ENCODE measurements at regions not wholly inside any gene's neighbourhood (a gene's known extent, or its start where the extent isn't known, plus 50 kb on each side); places are given as distances from the start of the nearest gene placed in this dataset.

DNA sequence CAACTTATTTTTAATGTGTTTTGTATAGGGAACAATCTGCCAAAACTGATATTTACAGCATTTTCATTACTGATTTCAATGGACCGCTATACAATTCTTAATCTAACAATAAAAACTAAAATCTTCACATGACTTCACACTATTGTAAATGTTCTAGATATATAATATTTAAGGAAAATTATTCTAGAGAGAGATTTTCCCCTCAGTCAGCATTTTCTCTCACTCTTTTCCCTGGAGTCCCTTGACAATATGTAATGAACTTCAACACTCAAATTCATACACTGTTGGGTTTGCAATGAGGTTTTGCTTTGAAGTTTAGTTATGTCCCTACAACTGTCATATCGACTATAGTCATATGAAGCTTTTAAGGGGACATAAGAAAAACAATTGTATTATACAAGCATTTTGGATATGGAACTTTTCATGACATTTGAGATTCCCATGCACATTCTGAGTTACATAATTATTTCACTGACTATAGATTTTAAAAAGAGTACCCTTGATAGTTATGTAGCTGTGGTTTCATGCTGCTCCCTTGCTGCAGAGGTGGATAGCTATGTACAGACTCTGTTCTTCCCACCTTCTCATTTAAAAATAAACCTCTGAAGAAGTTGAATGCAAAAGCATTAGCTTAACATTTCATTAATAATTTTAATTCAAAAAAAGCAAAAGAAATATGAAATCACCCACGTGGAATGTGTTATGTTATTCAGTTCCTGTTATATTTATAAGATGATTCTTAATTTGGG lies 338.5 kb downstream of the AKAIN1 start:
- DNase-seq (ENCODE audit: low read depth in 3 of 3, low spot score in 1 of 3) = no peak

DNA sequence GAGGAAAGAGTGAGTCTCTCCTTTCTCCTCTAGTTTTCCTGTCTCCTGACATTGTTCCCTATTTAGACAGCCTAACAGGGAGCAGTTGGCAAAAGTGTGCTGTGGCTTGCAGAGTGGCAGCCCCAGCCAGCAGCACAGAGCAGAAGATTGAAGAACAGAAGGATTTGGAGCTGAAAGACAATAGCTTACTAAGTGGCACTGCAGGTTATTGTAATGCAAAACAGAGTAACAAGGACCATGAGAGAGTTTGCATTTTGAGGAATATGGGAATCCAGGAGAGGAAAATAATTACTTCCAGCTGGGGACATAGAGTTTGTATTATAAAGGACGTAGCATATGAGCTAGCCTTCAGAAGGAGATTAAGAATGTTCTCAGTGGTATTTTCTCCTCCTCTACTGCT lies 342.4 kb downstream of the AKAIN1 start:
- DNase-seq (ENCODE audit: low read depth in 3 of 3, low spot score in 1 of 3) = no peak

- DNase-seq (ENCODE audit: low read depth in 3 of 3, low spot score in 1 of 3) = no peak
Observed at GRCh38 chr18:4851301-4851976, 345.6 kb downstream of the AKAIN1 start.

- DNase-seq (ENCODE audit: low read depth in 3 of 3, low spot score in 1 of 3) = no peak
Observed at GRCh38 chr18:4847056-4847455, 350.0 kb downstream of the AKAIN1 start.

GRCh38 chr18:4844320-4844719 lies 352.7 kb downstream of the AKAIN1 start:
- no peak for DNase-seq (ENCODE audit: low read depth in 3 of 3, low spot score in 1 of 3)

DNA sequence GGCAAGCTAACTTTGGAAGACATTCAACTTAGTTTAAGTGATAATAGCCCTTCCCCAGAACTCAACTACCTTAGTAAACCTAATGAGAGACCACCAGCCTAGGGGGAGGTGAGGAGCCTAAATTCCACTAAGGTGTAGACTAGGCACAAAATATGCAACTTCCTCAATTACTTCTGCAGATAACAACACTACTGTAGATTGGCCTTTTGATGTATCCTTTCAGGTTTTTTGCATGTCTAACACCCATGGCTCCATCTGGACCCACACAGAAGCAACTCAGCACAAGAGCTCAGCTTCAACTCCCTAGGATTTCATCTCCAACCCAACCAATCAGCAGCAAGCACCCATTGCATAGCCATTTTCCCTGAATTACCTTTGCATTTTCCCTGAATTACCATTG lies 353.3 kb downstream of the AKAIN1 start:
- no peak for DNase-seq (ENCODE audit: low read depth in 3 of 3, low spot score in 1 of 3)

DNA sequence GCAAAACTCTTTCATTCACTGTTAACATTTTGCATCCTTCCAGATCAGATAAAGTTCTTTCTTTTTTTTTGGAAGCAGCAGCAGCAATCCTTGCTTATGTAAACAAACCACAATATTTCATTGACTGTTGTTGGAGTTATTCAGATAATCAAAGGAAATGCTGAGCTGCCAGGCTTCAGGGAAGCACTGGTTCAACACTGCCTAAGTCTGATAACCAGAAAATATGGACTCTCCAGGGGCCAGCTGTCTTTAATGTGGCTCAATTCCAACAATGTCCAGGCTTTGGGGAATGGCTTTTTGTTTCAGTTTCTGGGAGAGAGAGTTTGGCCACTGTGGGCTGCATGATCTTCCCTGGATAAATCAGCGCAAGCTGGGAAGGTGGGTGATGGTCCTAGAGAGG lies 354.3 kb downstream of the AKAIN1 start:
- no peak for DNase-seq (ENCODE audit: low read depth in 3 of 3, low spot score in 1 of 3)

DNA sequence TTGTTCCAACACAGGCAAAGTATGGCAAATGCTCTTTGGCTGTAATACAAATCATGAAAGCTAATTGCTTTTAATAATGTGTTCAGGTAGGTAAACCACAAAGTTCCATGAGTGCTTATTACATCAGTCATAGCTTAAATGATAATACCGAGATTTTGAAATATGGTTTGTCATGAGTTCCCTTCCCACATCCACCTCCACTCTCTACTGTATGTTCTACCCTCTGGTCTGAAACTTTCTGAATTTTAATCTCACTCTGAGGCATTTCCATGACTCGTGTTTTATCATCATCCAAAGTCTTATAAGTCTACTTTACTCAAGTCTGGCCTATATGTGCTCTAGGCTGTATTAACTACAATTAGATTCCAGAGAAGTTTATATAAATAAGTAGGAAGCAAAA lies 354.8 kb downstream of the AKAIN1 start:
- DNase-seq (ENCODE audit: low read depth in 3 of 3, low spot score in 1 of 3) = no peak

- no peak for DNase-seq (ENCODE audit: low read depth in 3 of 3, low spot score in 1 of 3)
Observed at GRCh38 chr18:4839639-4840038, 357.4 kb downstream of the AKAIN1 start.

DNA sequence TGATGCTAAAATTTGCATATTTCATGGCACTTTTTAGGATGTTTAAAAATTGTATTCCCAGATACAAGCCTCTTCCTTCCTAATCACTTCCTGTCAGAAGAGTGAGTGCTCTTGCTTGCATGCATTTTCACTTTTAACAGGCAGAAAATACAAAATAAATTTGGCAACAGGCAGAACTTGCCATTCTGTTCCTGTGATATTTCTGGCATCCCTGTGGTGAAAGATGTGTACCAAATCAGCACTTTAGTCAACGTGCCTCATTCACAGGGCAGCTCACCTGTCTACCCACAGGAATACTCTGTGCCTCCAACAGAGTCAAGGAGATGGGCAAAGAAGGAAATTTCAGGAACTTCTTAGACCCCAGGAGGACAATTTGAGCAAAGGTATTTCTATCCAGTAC lies 360.9 kb downstream of the AKAIN1 start:
- no peak for DNase-seq (ENCODE audit: low read depth in 3 of 3, low spot score in 1 of 3)

- DNase-seq (ENCODE audit: low read depth in 3 of 3, low spot score in 1 of 3) = no peak
Observed at GRCh38 chr18:4831791-4832375, 365.2 kb downstream of the AKAIN1 start.

GRCh38 chr18:4831127-4831526 lies 365.9 kb downstream of the AKAIN1 start:
- DNase-seq (ENCODE audit: low read depth in 3 of 3, low spot score in 1 of 3) = no peak

GRCh38 chr18:4823091-4823490 lies 368.0 kb upstream of the DLGAP1 start:
- no peak for DNase-seq (ENCODE audit: low read depth in 3 of 3, low spot score in 1 of 3)

DNA sequence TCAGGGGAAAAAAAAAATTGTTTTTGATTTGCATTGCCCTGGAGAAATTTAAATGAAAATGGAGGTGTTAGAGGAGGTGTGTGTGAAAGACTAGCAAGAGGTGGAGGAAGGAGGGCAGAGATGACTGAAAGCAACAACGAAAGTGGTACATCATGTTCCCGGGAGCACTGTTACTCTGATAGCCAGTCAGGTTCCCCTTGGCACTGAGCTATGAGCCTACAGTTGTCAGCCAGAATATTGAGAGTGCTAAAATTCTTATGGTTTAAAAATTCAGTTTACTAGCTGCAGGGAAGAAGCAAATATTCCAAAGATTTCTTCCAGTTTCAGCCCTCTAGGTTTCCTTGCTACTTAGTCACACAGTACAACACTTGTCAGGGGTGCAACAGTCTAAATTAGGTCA lies 366.7 kb upstream of the DLGAP1 start:
- DNase-seq (ENCODE audit: low read depth in 3 of 3, low spot score in 1 of 3) = no peak

GRCh38 chr18:4817665-4818064 lies 362.6 kb upstream of the DLGAP1 start:
- no peak for DNase-seq (ENCODE audit: low read depth in 3 of 3, low spot score in 1 of 3)

DNA sequence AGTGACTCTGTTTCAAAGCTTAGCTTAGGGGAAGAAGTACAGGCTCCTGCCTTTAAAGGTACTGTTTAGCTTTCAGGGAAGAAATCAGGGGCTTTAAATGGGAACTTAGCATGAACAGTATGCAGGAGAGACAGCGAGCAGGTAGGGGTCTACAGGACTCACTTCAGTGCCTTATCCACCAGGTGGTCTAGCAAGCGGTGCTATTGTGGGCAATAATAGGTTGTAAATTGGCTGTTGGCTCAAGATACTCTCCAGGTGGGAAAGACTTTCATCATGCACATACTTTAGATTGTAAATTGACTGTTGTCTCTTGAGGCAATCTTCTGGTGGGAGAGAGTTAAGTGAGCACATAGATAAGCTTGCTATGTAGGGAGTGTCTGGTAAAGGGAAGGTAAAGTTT lies 358.6 kb upstream of the DLGAP1 start:
- no peak for DNase-seq (ENCODE audit: low read depth in 3 of 3, low spot score in 1 of 3)

- DNase-seq (ENCODE audit: low read depth in 3 of 3, low spot score in 1 of 3) = no peak
Observed at GRCh38 chr18:4808891-4809290, 353.8 kb upstream of the DLGAP1 start.

DNA sequence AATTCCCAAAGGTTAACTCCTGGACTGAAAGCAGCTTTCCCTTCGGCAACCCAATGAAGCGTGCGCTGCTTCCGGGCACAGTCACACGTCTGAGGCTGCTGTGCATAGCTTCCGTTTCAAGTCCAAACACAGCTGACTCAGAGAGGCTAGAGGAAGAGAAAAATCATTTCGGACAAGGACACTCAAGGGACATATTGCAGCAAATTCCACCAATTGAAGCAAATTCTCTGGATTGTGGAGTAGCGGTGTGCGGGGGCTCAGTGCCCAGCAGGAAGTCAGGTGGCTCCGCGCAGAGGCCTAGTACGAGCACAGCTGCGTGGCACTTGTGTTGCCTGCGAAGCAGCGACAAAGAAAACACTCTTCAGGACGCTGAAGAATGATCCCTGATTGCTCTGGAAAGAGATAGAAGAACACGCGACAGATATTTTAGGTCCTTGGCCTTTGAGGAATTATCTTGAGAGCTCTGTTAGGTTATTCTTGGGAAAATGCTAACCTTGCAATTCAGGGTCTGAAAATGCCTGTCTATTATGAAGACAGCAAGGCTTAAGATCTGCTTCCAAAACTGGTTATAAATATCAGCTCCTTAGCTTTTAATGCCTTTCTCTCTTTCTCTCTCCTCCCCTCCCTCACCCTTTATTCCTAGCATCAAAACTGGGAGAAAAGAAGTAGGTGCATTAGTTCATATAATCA lies 352.6 kb upstream of the DLGAP1 start:
- no peak for DNase-seq (ENCODE audit: low read depth in 3 of 3, low spot score in 1 of 3)

GRCh38 chr18:4806331-4806730 lies 351.2 kb upstream of the DLGAP1 start:
- no peak for DNase-seq (ENCODE audit: low read depth in 3 of 3, low spot score in 1 of 3)

DNA sequence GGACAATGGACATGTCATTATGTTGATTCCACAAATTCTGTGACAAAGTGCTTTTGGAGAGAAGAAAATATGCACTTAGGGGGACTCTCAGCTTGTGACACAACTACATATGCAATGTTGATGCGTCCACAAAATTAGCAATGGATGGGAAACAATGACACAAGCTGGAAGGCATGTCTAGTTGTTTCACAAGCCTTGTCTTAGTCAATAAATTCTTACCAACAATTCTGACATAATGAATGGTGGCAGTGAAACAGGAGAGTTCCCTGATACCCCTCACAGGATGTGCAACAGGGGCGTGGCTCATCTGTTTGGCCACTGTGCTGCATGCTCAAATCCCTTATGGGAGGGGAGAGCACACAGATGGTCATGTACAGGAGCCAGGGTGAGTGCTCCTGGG lies 347.2 kb upstream of the DLGAP1 start:
- no peak for DNase-seq (ENCODE audit: low read depth in 3 of 3, low spot score in 1 of 3)

DNA sequence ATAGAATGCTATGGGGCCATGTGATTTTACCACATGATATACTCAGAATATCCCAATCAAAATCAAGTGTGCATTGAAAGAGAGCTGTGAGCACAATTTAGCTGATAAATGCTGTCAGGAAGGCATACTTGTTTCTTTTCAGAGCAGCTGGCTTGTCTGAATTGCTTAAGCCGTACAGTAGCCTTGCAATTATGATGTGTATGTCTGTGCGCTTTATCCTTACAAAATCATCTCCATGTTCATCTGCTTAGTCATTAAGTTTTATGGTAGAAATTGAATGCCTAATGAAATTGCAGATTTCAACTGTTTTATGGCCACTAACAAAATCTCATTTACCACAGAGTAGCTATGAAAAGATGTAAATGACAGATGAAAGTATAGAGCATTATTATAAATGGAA lies 346.0 kb upstream of the DLGAP1 start:
- DNase-seq (ENCODE audit: low read depth in 3 of 3, low spot score in 1 of 3) = no peak

All from stimulated activated CD4-positive, alpha-beta T cell treated with anti-CD3 and anti-CD28 coated beads, TNF-alpha, amount 100 ng/mL, for 1 hour (primary cell).